Choroid plexus epithelial cell (primary cell): ENCODE measurements at regions not wholly inside any gene's neighbourhood (a gene's known extent, or its start where the extent isn't known, plus 50 kb on each side); places are given as distances from the start of the nearest gene placed in this dataset.

ENCODE experiments used
- DNase-seq: peaks from one replicate; pipeline ENCODE4 v3.0.0-alpha.2; 2010; ENCODE audit warnings: low read depth
- H3K4me3 ChIP-seq: 2 replicates; pipeline ENCODE4 v1.5.1; 2011; ENCODE audit warnings: low read depth, mild to moderate bottlenecking, control low read depth, low read length, moderate library complexity
- TF ChIP-seq, protein P1 (sequence below): conservative IDR thresholded peaks from 2 replicates; pipeline ENCODE4 v1.5.1; 2011; ENCODE audit warnings: low read depth, mild to moderate bottlenecking, control low read depth, inconsistent platforms, low read length, moderate library complexity

DNA sequence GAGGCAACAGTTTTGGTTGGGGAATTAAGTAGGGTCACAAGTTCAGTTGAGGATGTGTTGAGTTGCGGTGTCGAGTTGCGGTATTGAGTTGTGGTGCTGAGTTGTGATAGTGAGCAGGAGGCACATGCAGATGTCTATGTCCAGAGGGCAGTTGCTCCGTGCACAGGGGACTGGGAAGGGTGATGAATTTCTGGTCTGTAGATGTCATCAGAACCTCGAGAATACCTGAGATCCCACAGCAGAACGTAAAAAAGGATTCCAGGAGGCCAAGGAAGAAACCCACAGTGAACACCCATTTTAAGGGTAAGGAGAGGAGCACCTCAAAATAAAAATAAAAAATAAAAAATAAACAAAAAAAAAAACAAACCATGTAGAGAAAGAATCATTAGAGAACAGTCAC lies 354.4 kb upstream of the ARGLU1 start:
- no peak for DNase-seq
- TF ChIP-seq, protein P1, sequence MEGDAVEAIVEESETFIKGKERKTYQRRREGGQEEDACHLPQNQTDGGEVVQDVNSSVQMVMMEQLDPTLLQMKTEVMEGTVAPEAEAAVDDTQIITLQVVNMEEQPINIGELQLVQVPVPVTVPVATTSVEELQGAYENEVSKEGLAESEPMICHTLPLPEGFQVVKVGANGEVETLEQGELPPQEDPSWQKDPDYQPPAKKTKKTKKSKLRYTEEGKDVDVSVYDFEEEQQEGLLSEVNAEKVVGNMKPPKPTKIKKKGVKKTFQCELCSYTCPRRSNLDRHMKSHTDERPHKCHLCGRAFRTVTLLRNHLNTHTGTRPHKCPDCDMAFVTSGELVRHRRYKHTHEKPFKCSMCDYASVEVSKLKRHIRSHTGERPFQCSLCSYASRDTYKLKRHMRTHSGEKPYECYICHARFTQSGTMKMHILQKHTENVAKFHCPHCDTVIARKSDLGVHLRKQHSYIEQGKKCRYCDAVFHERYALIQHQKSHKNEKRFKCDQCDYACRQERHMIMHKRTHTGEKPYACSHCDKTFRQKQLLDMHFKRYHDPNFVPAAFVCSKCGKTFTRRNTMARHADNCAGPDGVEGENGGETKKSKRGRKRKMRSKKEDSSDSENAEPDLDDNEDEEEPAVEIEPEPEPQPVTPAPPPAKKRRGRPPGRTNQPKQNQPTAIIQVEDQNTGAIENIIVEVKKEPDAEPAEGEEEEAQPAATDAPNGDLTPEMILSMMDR = no peak
- H3K4me3 ChIP-seq = no peak overlapping the region

GRCh38 chr13:106919638-106920037 lies 351.7 kb upstream of the ARGLU1 start:
- peak; percentile 57 for DNase-seq
- TF ChIP-seq, protein P1 = no peak

GRCh38 chr13:106919133-106919532 lies 351.2 kb upstream of the ARGLU1 start:
- TF ChIP-seq, protein P1 = no peak
- peak overlapping the region; percentile 49 for H3K4me3 ChIP-seq
- peak; percentile 51 for DNase-seq

More at GRCh38 chr13:106919638-106920037, 351.7 kb upstream of the ARGLU1 start:
- peak overlapping the region; percentile 49 for H3K4me3 ChIP-seq

DNA sequence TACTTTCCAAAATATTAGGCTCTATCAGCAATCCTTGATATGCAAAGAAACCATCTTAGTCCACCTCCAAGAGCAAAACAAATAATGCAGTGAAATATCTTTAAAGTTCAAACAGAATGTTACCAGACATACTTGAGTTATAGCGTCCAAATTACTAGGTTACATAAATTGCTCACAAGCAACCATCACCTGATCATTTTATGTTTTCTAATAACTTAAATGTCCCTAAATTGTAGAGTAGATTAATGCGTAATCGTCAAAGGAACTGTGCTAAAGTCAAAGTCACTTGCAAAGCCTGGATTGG lies 350.6 kb upstream of the ARGLU1 start:
- no peak overlapping the region for H3K4me3 ChIP-seq
- TF ChIP-seq, protein P1 = no peak
- peak; percentile 14 for DNase-seq

- TF ChIP-seq, protein P1 = peak; percentile 90
- H3K4me3 ChIP-seq = peak overlapping the region; percentile 78
Observed at GRCh38 chr13:106917673-106918556, 350.0 kb upstream of the ARGLU1 start.

DNA sequence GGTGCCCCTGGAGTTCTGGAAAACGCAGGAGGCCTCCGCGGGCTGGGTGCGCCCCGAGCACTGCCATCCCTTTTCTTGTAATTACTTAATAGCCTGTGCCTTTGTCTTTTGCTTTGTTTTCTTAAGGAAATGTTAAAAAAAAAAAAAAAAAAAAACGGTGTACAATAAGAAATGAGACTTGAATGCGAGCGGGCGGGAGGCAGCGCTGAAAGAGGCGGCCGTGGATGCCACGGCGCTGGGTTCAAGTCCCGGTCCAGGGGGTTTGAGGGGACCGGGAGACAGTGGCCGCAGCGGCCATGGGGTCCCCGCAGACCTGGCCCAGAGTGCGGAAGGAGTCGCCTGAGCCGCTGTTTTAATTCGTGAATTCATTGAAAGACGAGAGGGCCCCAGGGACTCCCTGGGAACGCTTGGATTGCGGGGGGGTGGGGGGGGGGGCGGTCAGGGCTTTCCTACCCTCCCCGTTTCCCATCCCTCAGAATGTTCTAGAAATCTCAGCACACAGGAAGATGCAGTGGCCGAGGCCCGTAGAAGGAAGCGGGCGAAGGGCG lies 349.2 kb upstream of the ARGLU1 start:
- TF ChIP-seq, protein P1 = no peak
- peak overlapping the region; percentile 78 for H3K4me3 ChIP-seq
- DNase-seq = peak; percentile 16

More at GRCh38 chr13:106917673-106918556, 350.0 kb upstream of the ARGLU1 start:
- DNase-seq = peak; percentile 81
